Panc1 (cell line): ENCODE measurements at regions not wholly inside any gene's neighbourhood (a gene's known extent, or its start where the extent isn't known, plus 50 kb on each side); places are given as distances from the start of the nearest gene placed in this dataset.

Experiments used
- ATAC-seq: fragments of 200-7000 bp; cut with Tn5 transposase; 2 replicates; pipeline ENCODE4 v1.9.1; 2020; ENCODE audit warnings: mild to moderate bottlenecking, moderate library complexity
- BruUV-seq: library from RNA; stranded (reverse); fragments of 400-500 nt; replicated peaks from 2 replicates; lab custom pipeline; 2021; lab: Mats Ljungman, UMichigan
- CTCF ChIA-PET: fragments of 300-600 bp; sonication (Branson Sonifier 250); formaldehyde crosslinking; loops from one replicate; lab custom pipeline; 2022; ENCODE audit warnings: antibody characterized with exemption; lab: Charles Lee
- POLR2A ChIA-PET: fragments of 300-600 bp; sonication (Branson Sonifier 250); formaldehyde crosslinking; loops from one replicate; lab custom pipeline; 2022; ENCODE audit warnings: antibody characterized with exemption; lab: Charles Lee
- DNase-seq: peaks from one replicate; pipeline ENCODE4 v3.0.0-alpha.2; 2010; ENCODE audit warnings: low read depth, low spot score
- H3K27ac ChIP-seq: 2 replicates; pipeline ENCODE4 v1.5.1; 2011; ENCODE audit warnings: mild to moderate bottlenecking, low read length, inconsistent platforms
- H3K27me3 ChIP-seq: fragments of 200-500 bp; sonication (Bioruptor generic); 2 replicates; pipeline ENCODE4 v1.6.0; 2014; ENCODE audit warnings: low read length, inconsistent platforms; ENCODE audit not compliant: control insufficient read depth, insufficient read depth
- H3K36me3 ChIP-seq: fragments of 200-500 bp; sonication (Bioruptor generic); 2 replicates; pipeline ENCODE4 v1.5.1; 2014; ENCODE audit warnings: inconsistent platforms, mild to moderate bottlenecking, low read length, moderate library complexity; ENCODE audit not compliant: control insufficient read depth, insufficient read depth
- H3K4me1 ChIP-seq: 2 replicates; pipeline ENCODE4 v1.5.1; 2011; ENCODE audit warnings: inconsistent platforms, mild to moderate bottlenecking, low read length, moderate library complexity; ENCODE audit not compliant: control insufficient read depth, insufficient read depth
- H3K4me3 ChIP-seq, 2 experiments: 2 replicates each; pipeline ENCODE4 v1.5.1; 2011 to 2012; ENCODE audit warnings: low read depth in 2 of 2, low read length in 2 of 2, mild to moderate bottlenecking in 2 of 2, inconsistent platforms in 1 of 2, moderate library complexity in 1 of 2
- H3K9me3 ChIP-seq: fragments of 200-500 bp; sonication (Bioruptor generic); 2 replicates; pipeline ENCODE4 v1.5.1; 2014; ENCODE audit warnings: low read depth, mild to moderate bottlenecking, inconsistent platforms, low read length, moderate library complexity; ENCODE audit not compliant: control insufficient read depth, insufficient read depth
- POLR2AphosphoS5 ChIP-seq: IDR thresholded peaks from 2 replicates; pipeline ENCODE4 v1.6.1; 2012; ENCODE audit warnings: mild to moderate bottlenecking, low read depth, low read length, moderate library complexity
- SIN3A ChIP-seq: IDR thresholded peaks from 2 replicates; pipeline ENCODE4 v1.6.1; 2012; ENCODE audit warnings: low read depth, mild to moderate bottlenecking, low read length, moderate library complexity, borderline replicate concordance; ENCODE audit not compliant: insufficient read depth
- TCF7L2 ChIP-seq: IDR thresholded peaks from 2 replicates; pipeline ENCODE4 v1.6.1; 2011; ENCODE audit warnings: mild to moderate bottlenecking, low read depth, low read length, inconsistent platforms
- in situ Hi-C: cut with HindIII; loops from 2 replicates; pipeline ENCODE4 v1.10.0; 2016; ENCODE audit warnings: low sequenced_read_pairs, low pct_unique_long_range_greater_than_20kb
- intact Hi-C: fragments of 100-400 bp; cut with micrococcal nuclease; formaldehyde crosslinking; loops from one replicate; pipeline ENCODE4 v1.10.0; 2022; ENCODE audit not compliant: unreplicated experiment
- TF ChIP-seq, protein P1 (sequence below), 2 experiments: IDR thresholded peaks; 2 replicates each; pipeline ENCODE4 v1.6.1; 2011 to 2012; ENCODE audit warnings: low read depth in 2 of 2, control low read depth in 1 of 2, low read length in 1 of 2, mild to moderate bottlenecking in 1 of 2, moderate library complexity in 1 of 2; ENCODE audit not compliant: insufficient read depth in 1 of 2
- TF ChIP-seq, protein P2 (sequence below): fragments of 450-650 bp; IDR thresholded peaks from 2 replicates; pipeline ENCODE4 v1.5.1; 2017; ENCODE audit warnings: mild to moderate bottlenecking

DNA sequence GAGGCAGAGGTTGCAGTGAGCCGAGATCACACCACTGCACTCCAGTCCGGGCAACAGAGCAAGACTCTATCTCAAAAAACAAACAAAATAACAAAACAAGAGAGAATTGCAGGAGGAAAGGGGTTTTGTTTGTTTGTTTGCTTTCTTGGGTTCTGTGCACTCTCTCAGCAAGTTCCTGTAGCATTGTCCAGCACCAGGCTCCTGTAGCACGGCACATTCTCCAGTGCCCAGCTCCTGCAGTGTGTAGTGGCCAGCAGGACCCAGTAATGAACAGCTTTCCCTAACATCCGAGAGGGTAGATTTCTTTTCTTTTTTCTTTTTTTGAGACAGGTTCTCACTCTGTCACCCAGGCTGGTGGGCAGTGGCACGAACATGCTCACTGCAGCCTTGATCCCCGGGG is 60.5 kb upstream of the USP9X start:
- Histone ChIP-seq H3K27ac (no peak overlapping the region), H3K27me3 (no peaks in the 10 kb centered on the region), H3K36me3 (no peaks in the 10 kb centered on the region), H3K4me1 (no peaks in the 10 kb centered on the region), H3K9me3 (no peaks in the 10 kb centered on the region), H3K4me3 (no peak overlapping the region)
- BruUV-seq = no TSS peak
- in situ Hi-C loops = no loop called here
- intact Hi-C loops = no loop called here
- TF ChIP-seq TCF7L2 (no peak), SIN3A (no peak), POLR2AphosphoS5 (no peak)
- TF ChIP-seq, protein P1, sequence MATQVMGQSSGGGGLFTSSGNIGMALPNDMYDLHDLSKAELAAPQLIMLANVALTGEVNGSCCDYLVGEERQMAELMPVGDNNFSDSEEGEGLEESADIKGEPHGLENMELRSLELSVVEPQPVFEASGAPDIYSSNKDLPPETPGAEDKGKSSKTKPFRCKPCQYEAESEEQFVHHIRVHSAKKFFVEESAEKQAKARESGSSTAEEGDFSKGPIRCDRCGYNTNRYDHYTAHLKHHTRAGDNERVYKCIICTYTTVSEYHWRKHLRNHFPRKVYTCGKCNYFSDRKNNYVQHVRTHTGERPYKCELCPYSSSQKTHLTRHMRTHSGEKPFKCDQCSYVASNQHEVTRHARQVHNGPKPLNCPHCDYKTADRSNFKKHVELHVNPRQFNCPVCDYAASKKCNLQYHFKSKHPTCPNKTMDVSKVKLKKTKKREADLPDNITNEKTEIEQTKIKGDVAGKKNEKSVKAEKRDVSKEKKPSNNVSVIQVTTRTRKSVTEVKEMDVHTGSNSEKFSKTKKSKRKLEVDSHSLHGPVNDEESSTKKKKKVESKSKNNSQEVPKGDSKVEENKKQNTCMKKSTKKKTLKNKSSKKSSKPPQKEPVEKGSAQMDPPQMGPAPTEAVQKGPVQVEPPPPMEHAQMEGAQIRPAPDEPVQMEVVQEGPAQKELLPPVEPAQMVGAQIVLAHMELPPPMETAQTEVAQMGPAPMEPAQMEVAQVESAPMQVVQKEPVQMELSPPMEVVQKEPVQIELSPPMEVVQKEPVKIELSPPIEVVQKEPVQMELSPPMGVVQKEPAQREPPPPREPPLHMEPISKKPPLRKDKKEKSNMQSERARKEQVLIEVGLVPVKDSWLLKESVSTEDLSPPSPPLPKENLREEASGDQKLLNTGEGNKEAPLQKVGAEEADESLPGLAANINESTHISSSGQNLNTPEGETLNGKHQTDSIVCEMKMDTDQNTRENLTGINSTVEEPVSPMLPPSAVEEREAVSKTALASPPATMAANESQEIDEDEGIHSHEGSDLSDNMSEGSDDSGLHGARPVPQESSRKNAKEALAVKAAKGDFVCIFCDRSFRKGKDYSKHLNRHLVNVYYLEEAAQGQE (IDR thresholded peaks at IDR 0.05; ENCODE audit: insufficient read depth in 1 of 2, low read depth in 2 of 2, low read length in 1 of 2) = no peak
- TF ChIP-seq, protein P2, sequence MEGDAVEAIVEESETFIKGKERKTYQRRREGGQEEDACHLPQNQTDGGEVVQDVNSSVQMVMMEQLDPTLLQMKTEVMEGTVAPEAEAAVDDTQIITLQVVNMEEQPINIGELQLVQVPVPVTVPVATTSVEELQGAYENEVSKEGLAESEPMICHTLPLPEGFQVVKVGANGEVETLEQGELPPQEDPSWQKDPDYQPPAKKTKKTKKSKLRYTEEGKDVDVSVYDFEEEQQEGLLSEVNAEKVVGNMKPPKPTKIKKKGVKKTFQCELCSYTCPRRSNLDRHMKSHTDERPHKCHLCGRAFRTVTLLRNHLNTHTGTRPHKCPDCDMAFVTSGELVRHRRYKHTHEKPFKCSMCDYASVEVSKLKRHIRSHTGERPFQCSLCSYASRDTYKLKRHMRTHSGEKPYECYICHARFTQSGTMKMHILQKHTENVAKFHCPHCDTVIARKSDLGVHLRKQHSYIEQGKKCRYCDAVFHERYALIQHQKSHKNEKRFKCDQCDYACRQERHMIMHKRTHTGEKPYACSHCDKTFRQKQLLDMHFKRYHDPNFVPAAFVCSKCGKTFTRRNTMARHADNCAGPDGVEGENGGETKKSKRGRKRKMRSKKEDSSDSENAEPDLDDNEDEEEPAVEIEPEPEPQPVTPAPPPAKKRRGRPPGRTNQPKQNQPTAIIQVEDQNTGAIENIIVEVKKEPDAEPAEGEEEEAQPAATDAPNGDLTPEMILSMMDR = no peak
- ChIA-PET POLR2A (no interaction called here), CTCF (interaction anchor here (1.4 kb wide), 1 partner anchor 90 kb away, joined by 3 read pairs; no protein-coding TSS in a partner anchor)
- DNase-seq (no peak), ATAC-seq (peak; percentile 68; the same call in 1 of the 2 replicates)

DNA sequence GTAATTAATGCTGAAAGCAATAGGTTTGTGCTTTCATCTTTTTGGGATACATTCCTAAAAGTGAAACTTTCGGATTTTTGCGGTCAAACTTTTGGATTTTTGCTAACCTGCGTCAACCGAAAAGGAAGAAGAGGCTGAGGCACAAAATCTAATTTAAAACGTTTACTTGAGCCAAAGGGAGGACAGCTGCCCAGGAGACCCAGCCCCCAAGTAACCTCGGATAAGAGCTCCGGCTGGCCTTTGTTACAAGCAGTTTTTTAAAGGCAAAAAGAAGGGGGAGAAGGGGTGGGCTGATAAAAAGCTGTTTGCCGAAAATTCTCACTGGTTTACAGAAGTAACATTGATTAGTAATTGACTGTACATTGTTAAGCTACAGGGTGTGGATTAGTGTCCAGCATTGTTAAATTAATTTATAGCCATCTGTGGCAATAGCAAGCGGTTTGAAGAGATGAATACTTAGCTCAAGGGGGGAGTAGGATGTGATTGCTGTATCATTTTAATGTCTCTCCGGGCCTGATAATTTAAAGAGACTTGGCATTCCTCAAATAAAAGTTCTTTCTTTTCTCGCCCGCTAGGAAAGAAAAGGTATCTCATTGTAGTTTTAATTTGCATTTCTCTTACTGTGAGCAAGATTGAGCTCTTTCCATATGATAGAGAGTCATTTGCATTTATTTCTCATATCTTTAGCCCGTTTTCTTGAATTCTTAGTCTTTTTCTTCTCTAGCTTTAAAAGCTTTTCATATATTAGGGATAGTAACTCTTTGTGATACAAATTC is 59.1 kb upstream of the USP9X start:
- Histone ChIP-seq H3K4me1 (no peaks in the 10 kb centered on the region), H3K27ac (no peak overlapping the region), H3K27me3 (no peaks in the 10 kb centered on the region), H3K9me3 (no peaks in the 10 kb centered on the region), H3K36me3 (no peaks in the 10 kb centered on the region), H3K4me3 (peak overlapping the region in 1 of 2 experiments; percentile 23; a peak in 2 of 4 replicates)
- no peak for TF ChIP-seq POLR2AphosphoS5
- TF ChIP-seq, protein P2 = no peak
- TF ChIP-seq, protein P1 (IDR thresholded peaks at IDR 0.05; ENCODE audit: insufficient read depth in 1 of 2, low read depth in 2 of 2, low read length in 1 of 2) = no peak
- no peak for TF ChIP-seq SIN3A
- no peak for TF ChIP-seq TCF7L2
- ATAC-seq (no peak), DNase-seq (no peak)
- in situ Hi-C loops = no loop called here
- intact Hi-C loops = no loop called here
- BruUV-seq = no TSS peak
- ChIA-PET POLR2A (no interaction called here), CTCF (no interaction called here)
